GM20000 (cell line): ENCODE measurements at regions not wholly inside any gene's neighbourhood (a gene's known extent, or its start where the extent isn't known, plus 50 kb on each side); places are given as distances from the start of the nearest gene placed in this dataset.

Experiments used
- DNase-seq: peaks from one replicate; pipeline ENCODE4 v3.0.0; 2012; ENCODE audit warnings: low spot score
- CTCF ChIP-seq: IDR thresholded peaks from 2 replicates; pipeline ENCODE4 v1.5.1; 2012; ENCODE audit warnings: mild to moderate bottlenecking, control low read depth; ENCODE audit errors: extremely low read depth, missing control alignments

GRCh38 chr1:209241487-209241886 lies 342.0 kb upstream of the CAMK1G start:
- DNase-seq: peak; percentile 1
- TF ChIP-seq CTCF: no peak

GRCh38 chr1:209248649-209249279 lies 334.8 kb upstream of the CAMK1G start:
- TF ChIP-seq CTCF: peak; percentile 89
- DNase-seq: peak; percentile 72

GRCh38 chr1:209249280-209249670 lies 334.2 kb upstream of the CAMK1G start:
- DNase-seq: no peak
- no peak for TF ChIP-seq CTCF

DNA sequence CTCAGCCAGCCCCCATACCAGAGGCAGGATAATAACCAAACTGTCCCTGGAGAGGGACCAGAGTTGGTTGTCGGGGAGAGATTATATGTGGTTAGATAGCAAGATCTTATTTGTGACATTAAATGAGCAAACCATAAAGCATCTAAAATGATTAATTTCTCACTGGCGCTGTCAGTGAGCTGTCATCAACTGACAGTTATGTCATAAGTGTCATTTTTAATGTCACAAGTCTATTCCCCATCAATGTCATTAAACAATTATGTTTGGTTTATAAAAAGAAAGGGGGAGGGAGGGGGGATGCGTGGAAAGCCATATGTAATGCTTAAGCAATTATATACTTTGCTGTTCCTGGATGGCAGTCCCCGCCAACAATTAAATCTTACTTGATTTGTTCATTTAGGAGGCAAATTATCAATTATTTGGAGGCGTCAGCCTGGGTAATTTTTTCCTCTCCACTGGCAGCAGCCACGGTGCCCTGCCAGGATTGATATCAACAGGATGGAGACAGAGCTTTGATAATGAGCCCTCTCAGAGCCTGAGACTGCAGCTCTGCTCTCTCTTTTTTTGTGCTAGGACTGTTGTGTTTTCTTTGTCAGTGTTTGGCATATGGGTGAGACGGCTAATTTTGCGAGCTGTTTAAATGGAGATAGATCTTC lies 333.6 kb upstream of the CAMK1G start:
- no peak for DNase-seq
- no peak for TF ChIP-seq CTCF

- TF ChIP-seq CTCF: no peak
- DNase-seq: no peak
Measured at GRCh38 chr1:209250861-209251636, 332.5 kb upstream of the CAMK1G start.

- DNase-seq: no peak
- no peak for TF ChIP-seq CTCF
Measured at GRCh38 chr1:209256766-209257350, 326.7 kb upstream of the CAMK1G start.

DNA sequence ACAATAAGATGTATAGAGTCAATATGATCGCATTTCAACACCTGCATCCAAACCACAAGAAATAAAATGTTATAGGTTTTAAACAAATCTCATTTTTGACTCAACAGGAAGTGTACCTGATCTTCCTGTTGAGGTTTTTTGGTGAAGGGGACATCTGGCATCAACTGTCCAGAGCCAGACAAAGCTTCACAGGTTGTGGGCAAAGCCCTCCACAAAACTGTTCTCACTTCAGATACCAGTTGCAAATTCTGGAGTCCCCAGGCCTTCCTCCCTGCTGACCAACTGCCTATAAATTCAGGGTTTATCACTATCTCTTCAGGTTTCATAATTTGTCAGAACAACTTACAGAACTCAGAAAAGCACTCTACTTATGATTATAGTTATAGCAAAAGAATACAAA lies 326.1 kb upstream of the CAMK1G start:
- no peak for TF ChIP-seq CTCF

More for the DNA sequence above, 326.1 kb upstream of the CAMK1G start:
- DNase-seq: no peak
